GM12872 (cell line): ENCODE measurements at regions not wholly inside any gene's neighbourhood (a gene's known extent, or its start where the extent isn't known, plus 50 kb on each side); places are given as distances from the start of the nearest gene placed in this dataset.

ENCODE experiments used
- TF ChIP-seq, protein P1 (sequence below): IDR thresholded peaks from 3 replicates; pipeline ENCODE4 v1.5.1; 2011; ENCODE audit warnings: low read depth, mild to moderate bottlenecking, low read length, moderate library complexity; ENCODE audit not compliant: insufficient read depth

DNA sequence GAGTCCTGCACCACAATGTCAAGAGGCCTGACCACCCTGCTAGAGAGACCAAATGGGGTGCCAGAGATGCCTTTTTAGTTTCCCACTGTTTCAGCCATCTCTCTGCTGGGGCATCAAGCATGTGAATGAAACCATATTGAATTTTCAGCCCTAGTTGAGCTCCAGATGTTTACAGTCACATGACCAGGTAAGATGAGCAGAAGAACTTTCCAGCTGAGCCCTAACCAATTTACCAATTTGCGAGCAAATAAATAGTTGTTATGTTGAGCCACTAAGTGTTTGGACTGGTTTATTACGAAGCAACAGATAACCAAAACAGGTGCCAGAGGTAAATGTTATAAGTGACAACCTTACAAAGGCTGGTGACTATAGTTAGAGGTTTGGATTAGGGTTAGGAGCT, 209.1 kb upstream of the CCL2 start:
- TF ChIP-seq, protein P1, sequence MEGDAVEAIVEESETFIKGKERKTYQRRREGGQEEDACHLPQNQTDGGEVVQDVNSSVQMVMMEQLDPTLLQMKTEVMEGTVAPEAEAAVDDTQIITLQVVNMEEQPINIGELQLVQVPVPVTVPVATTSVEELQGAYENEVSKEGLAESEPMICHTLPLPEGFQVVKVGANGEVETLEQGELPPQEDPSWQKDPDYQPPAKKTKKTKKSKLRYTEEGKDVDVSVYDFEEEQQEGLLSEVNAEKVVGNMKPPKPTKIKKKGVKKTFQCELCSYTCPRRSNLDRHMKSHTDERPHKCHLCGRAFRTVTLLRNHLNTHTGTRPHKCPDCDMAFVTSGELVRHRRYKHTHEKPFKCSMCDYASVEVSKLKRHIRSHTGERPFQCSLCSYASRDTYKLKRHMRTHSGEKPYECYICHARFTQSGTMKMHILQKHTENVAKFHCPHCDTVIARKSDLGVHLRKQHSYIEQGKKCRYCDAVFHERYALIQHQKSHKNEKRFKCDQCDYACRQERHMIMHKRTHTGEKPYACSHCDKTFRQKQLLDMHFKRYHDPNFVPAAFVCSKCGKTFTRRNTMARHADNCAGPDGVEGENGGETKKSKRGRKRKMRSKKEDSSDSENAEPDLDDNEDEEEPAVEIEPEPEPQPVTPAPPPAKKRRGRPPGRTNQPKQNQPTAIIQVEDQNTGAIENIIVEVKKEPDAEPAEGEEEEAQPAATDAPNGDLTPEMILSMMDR, result no peak

DNA sequence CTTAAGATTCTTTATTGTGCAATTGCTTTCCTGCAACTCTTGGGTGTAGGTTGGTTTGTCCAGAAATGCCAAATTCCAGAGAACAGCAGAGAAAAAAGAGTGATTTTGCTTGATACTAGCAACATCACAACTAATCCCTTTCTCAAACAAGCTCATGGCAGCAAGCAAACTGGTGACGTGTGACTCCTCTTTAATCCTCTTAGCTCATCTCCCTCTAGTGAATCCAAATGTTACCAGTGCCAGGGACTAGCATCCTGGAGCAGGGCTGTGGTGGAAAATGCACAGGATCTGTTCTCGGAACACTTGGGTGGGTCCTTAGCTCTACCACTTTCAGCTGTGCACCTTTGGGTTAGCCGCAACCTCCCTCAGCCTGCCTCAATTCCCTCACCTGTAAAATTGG, 204.0 kb upstream of the CCL2 start:
- TF ChIP-seq, protein P1, result no peak

DNA sequence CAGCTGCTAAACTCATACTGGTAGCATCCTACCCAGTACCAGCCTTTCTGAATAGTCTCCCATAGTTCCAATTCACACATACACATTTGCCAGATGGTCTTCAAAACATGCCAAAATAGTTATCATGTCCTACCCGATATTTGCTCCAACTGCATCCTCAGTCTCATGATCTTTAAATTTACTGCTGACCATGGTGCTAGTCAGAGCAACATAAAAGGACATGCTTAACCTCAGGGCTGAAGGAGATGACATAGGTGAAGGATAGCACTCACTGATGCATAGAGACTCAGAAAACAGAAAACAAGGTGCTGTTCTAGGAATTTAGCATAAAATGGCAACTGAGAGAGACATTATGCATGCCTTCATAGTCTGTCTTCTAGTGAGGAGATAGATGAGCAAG, 200.6 kb upstream of the CCL2 start:
- TF ChIP-seq, protein P1, result no peak

DNA sequence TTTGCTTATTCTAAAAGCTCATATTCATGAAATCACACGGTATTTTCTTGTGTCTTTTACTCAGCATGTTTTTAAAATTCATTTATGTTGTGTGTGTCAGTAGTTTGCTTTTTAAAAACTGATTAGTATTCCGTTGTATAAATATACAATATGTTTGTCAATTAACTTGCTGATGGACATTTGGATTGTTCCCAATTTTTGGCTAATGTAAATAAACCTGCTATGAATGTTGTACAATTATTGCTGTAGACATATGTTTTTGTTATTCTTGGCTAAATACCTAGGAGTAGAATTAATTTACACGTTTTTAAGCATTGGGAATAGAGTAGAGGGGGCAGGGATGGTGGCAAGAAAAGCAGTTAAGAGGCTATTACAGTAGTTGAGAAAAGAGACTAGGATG, 199.5 kb upstream of the CCL2 start:
- TF ChIP-seq, protein P1, result no peak

DNA sequence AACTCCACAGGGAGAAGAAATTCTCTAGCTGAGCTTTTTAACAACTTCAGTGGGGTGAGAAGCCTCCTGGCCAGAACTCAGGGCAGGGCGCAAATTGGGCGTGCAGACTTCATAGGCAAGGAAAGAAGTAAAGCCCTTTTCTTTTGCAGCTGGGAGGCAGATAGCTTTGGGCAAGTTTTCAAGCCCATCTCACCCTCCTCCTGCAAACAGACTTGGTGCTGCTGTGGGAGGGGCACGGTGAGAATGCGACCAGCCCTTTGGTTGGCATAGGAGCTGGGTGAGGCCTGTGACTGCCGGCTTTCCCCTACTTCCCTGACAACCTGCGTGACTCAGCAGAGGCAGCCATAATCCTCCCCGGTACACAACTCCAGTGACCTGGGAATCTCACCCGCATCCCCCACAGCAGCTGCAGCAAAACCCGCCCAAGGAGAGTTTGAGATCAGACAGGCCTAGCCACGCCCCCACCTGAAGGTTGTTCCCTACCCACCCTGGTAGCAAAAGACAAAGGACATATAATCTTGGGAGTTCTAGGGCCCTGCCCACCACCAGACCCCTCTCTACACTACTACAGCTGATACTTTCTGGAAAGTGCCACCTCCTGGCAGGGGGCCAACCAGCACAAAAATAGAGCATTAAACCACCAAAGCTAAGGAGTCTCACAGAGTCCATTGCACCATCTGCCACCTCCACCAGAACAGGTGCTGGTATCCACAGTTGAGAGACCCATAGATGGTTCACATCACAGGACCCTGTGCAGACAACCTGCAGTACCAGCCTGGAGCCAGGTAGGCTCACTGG, 195.5 kb upstream of the CCL2 start:
- TF ChIP-seq, protein P1, result no peak

DNA sequence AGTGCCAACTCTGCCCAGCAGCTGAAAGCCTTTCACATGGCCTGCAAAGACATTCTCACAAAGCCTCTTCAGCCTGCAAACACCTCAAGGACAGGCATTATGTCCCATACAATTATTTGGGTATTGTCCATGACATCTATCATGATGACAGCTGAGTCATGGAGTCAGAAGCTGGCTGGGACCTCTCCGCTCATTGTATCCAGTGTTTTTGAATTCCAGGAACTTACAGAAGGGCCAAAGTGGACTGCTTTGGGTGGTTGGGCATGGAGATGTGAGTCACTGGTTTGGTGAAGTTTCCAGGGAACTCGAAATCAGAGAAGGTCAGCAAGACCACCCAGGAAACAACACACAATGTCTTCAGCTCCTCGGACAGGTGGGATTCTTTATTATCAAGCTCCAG, 188.6 kb upstream of the CCL2 start:
- TF ChIP-seq, protein P1, result no peak

DNA sequence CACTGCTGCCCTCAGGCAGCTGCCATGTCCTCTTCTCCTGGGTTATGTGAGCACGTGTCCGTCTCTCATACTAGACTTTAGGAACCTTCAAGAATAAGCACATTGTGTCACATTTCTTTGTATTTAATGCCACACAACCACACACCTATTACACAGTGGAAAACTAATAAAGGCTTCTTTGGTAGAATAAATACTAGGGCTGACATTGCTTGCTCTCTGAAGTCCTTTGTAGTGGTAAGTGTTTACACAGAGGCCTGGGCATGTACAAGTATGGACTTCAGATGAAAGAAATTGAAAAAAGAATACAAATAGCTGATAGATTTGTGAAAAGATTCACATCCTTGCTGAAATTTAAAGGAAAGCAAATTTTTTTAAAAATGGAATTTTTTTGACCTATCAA, 188.1 kb upstream of the CCL2 start:
- TF ChIP-seq, protein P1, result no peak
